SIG-M5 (cell line): ENCODE measurements at regions not wholly inside any gene's neighbourhood (a gene's known extent, or its start where the extent isn't known, plus 50 kb on each side); places are given as distances from the start of the nearest gene placed in this dataset.

Experiments used
- DNase-seq: peaks from one replicate; lab custom pipeline; 2025; lab: John Stamatoyannopoulos, UW

DNA sequence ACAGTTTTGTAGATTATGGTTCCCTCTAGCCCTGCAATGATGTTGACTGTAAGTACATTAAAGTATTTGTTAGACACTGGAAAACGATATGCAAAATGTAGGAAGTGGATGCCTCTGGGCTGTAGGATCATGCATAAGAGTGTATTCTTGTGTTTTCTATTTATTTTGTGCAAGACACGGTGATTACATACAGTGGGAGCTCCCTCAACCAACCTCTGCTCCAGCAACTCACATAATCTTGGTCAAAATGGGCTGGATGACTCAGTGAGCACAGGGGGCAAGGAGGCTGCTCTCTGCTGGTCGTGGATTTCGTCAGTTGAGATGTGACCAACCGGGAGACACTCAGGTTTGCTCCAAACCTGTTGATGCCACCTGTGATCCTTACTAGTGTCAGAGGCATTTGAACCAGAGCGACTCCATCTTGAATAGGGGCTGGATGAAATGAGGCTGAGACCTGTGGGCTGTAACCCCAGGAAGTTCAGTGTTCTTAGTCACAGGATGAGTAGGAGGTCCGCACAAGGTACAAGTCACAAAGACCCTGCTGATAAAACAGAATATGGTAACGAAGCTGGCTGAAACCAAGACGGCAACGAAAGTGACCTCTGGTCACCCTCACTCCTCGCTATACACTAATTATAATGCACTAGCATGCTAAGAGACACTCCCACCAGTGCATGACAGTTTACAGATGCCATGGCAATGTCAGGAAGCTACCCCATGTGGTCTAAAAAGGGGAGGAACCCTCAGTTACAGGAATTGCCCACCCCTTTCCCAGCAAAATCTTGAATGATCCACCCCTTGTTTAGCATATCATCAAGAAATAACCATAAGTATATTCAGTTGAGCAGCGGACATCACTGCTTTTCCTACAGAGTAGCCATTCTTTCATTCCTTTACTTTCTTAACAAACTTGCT, 56.4 kb upstream of the FAM20C start:
- DNase-seq: no peak

DNA sequence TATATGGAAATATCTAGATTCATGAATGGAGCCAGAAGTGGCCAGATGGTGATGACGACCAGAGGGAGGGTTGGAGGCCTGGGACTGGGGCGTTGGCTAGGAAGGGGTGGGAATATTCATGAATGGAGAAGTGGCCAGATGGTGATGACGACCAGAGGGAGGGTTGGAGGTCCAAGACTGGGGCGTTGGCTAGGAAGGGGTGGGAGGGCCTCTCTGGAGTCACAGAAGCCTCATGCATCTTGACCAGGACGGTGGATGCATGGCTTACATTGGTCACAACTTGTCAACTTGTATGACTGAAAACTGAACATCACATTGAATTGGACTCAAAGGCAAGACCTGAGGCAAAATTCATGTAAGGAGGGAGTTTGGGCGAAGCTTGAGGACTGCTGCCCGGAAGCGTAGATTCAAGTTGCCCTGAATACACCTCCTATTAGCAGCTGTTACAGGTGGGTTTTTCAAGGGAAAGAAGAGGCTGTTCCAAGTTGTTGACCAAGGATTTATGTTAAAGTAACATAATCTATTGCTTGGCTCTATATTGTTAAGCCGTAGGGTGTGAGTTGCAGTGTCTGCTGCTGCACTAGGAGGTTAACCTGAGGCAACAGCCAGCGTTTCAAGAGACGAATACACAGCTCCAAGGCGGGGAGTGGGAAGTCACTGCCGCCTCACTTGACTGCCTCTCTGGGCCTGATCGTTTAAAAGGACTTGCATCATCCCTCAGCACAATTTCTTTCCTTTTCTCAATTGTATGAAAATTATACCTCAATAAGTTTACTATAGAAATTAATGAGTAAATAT, 55.1 kb upstream of the FAM20C start:
- DNase-seq: no peak

DNA sequence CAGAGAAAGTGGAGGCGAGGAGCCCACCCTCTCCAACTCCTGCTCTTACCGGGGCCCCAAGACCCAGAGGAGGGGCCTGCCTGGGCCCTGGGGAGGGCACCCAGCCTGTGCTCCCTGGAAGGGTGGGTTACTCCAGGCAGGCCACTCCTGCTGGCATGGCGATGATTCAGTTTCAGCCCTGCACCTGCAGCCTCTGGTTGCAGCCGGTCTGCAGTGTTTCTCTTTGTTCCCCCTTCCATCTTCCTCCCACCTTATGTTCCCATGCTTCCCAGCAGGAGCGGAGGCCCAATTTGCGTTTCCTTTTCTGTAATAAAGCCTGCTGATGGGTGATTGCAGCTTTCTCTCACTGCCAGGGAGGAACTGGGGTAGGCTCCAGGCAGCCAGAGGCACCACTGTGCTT, 53.2 kb upstream of the FAM20C start:
- no peak for DNase-seq

DNA sequence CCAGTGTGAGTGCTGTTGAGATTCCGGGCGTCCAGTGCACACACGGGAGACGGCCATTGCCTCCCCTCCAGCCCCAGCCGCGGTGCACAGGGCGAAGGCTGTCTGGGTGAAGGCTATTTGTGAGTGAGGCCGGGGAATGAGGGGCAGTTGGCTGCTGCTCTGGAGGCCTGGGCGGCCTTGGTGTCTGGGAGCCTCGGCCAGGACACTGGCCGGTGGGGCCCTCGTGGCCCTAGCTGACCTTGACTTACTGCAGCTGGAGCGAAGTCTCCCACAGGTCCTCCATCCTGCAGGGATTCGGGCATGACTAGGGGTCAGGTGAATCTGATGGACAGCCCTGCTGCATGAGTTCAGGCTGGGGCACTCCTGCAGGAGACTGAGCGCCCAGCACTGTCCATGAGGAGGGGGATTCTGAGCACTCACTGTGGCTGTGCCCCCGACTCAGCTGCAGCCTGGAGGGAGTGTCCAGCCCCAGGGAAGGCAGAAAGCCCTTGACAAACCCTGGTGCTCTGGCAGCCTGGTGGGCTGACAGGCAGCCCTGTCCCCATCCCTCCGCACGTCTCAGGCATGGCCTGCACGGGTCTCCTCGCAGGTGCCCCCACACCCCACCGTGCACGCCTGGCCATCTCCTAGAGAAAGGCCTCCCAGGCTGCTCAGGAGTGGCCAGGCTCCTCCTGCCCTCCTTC, 52.7 kb upstream of the FAM20C start:
- DNase-seq: no peak

DNA sequence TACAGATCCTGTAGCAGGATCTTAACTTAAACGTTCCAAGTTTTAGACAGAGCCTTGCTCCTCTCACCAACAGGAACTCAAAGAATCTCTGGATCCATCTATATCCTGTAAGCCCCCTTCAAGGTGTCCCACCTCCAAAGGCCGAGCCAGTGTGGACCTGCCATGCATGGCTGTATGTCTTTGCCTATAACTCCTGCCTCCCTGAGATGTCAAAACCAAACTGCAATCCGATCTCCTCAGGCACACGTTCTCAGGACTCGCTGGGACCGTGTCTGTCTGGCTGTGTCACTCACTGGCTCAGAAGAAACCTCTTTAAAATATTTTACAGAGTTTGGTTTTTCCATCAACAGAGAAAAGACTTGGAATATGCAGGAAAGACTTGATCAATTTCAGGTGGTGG, 51.4 kb upstream of the FAM20C start:
- DNase-seq: no peak

DNA sequence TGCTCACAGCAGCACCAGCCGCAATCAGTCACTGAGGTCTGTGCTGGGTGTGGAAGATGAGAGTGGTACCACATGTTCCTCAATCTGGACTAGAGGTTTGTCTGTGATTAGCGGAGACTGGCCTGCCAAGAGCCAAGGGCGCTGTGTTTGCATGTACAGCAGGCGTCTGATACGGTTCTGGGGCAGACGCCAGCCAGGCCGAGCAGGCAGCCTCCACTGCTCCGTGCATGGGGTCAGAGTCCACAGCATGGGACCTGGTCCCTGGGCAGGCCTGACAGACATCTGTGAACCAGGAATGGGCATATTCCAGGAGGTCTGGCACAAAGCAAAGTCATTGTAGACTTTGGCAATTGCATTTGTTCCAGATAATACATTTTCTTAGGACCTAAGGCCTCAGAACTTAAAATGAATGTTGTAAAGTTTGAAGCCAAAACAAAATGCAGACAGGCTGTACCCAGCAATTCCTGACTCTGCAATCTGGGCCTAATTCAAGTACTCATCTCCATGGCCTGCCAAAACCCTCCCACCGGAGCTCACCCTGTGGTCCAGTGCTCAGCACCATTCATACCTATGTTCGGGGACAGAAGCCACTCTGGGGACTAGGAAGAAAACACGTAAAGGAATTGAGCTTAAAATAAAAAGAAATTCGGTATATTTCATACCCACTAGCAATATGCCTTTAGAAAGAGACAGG, 50.0 kb upstream of the FAM20C start:
- DNase-seq: no peak
